GM12891 (cell line): ENCODE measurements at regions not wholly inside any gene's neighbourhood (a gene's known extent, or its start where the extent isn't known, plus 50 kb on each side); places are given as distances from the start of the nearest gene placed in this dataset.

Source experiments
- PAX5 ChIP-seq: IDR thresholded peaks from 2 replicates; pipeline ENCODE4 v1.6.1; 2011; ENCODE audit warnings: low read length, moderate library complexity, mild to moderate bottlenecking; ENCODE audit not compliant: insufficient read depth, severe bottlenecking
- POLR2A ChIP-seq: IDR thresholded peaks from 2 replicates; pipeline ENCODE4 v1.6.1; 2011; ENCODE audit warnings: low read depth, low read length, control low read depth
- POLR2AphosphoS5 ChIP-seq: IDR thresholded peaks from 2 replicates; pipeline ENCODE4 v1.6.1; 2011; ENCODE audit warnings: low read depth, low read length, control low read depth
- POU2F2 ChIP-seq: IDR thresholded peaks from 2 replicates; pipeline ENCODE4 v1.6.1; 2011; ENCODE audit warnings: low read depth, mild to moderate bottlenecking, control low read depth, low read length, moderate library complexity
- TAF1 ChIP-seq: IDR thresholded peaks from 2 replicates; pipeline ENCODE4 v1.6.1; 2011; ENCODE audit warnings: low read depth, low read length, control low read depth

DNA sequence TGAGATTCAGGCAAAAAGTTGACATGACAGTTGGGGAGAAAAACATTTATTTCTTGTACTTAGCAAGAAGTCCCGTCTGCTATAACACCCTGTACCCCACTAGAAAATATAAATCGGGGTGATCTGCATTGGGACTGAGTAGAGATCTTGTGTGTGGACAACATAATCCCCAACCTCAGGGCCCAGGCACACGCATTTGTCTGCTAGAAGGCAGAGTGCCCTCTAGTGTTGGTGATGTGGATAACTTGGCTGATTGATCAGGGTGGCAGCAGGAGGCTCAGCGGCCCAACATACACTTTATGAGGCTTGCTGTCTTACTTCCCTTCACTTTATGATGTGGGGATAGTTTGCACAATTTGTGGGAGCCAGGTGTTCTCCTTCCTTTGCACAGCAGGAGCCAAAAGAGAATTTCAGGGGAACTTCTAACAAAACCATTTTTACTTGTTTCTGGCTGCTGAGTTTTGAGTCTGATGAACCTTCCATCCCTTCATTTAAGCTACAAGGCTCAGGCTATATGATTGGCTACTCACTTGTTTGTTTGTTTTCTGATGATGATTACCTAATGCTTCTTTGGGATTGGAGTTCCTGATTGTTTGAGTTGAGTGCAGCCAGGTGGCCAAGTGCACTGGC, 263.2 kb downstream of the DMAC1 start:
- TF ChIP-seq PAX5 (no peak), POLR2AphosphoS5 (no peak), POLR2A (no peak), TAF1 (no peak), POU2F2 (no peak)
